Endothelial cell of umbilical vein (primary cell): ENCODE measurements at regions not wholly inside any gene's neighbourhood (a gene's known extent, or its start where the extent isn't known, plus 50 kb on each side); places are given as distances from the start of the nearest gene placed in this dataset.

Experiments
- BruUV-seq: library from RNA; stranded (reverse); fragments of 400-500 nt; replicated peaks from 2 replicates; lab custom pipeline; 2021; lab: Mats Ljungman, UMichigan
- CTCF ChIA-PET: fragments of 300-600, 350-600 bp; sonication (Branson Sonifier 250); formaldehyde crosslinking; loops from one replicate; lab custom pipeline; 2021; ENCODE audit warnings: antibody characterized with exemption, inconsistent platforms; lab: Charles Lee
- POLR2A ChIA-PET: fragments of 300-600, 350-600 bp; sonication (Branson Sonifier 250); formaldehyde crosslinking; loops from one replicate; lab custom pipeline; 2021; ENCODE audit warnings: antibody characterized with exemption, inconsistent platforms; lab: Charles Lee
- DNase-seq: peaks from one replicate; pipeline ENCODE4 v3.0.0-alpha.2; 2011; ENCODE audit warnings: low read depth, low spot score
- FAIRE-seq: peaks from 2 replicates; lab custom pipeline; 2011; peaks lifted over from hg19 to GRCh38; lab: Jason Lieb, UNC
- H2AFZ ChIP-seq: 2 replicates; pipeline ENCODE4 v1.6.0; 2012; ENCODE audit warnings: low read depth, low read length, control low read depth, inconsistent platforms
- H3K27ac ChIP-seq: 2 replicates; pipeline ENCODE4 v1.5.1; 2011; ENCODE audit warnings: low read depth, mild to moderate bottlenecking, control low read depth, low read length, moderate library complexity; ENCODE audit not compliant: insufficient read depth
- H3K27me3 ChIP-seq, 2 experiments: 2 replicates each; pipeline versions ENCODE4 v1.6.0 to v1.6.1; 2011; ENCODE audit warnings: low read length in 2 of 2, mixed read lengths in 1 of 2; ENCODE audit not compliant: control insufficient read depth in 2 of 2, insufficient read depth in 2 of 2
- H3K36me3 ChIP-seq, 2 experiments: 2 replicates in 1 of 2; 3 replicates in 1 of 2; pipeline ENCODE4 v1.5.1; 2011; ENCODE audit warnings: low read length in 2 of 2, mild to moderate bottlenecking in 1 of 2, moderate library complexity in 1 of 2; ENCODE audit not compliant: control insufficient read depth in 2 of 2, insufficient read depth in 2 of 2; ENCODE audit errors: extremely low read depth in 1 of 2
- H3K4me1 ChIP-seq: 3 replicates; pipeline ENCODE4 v1.5.1; 2011; ENCODE audit warnings: mild to moderate bottlenecking, low read length; ENCODE audit not compliant: control insufficient read depth, insufficient read depth; ENCODE audit errors: extremely low read depth
- H3K4me2 ChIP-seq: 2 replicates; pipeline ENCODE4 v1.6.1; 2011; ENCODE audit warnings: low read length, control low read depth, mixed read lengths; ENCODE audit not compliant: insufficient read depth
- H3K4me3 ChIP-seq, 3 experiments: fragments of 200-600 bp in 1 of 3; sonication (generic), shearing (Covaris generic) in 1 of 3; replicated peaks in 1 of 3; 2 replicates each; pipeline ENCODE4 v1.5.1; 2011 to 2016; ENCODE audit warnings: control low read depth in 3 of 3, low read length in 3 of 3, mild to moderate bottlenecking in 2 of 3, inconsistent platforms in 1 of 3, low read depth in 1 of 3, moderate library complexity in 1 of 3; ENCODE audit not compliant: insufficient read depth in 1 of 3
- H3K79me2 ChIP-seq: 2 replicates; pipeline ENCODE4 v1.6.0; 2012; ENCODE audit warnings: low read length, inconsistent platforms; ENCODE audit not compliant: control insufficient read depth, insufficient read depth
- H3K9ac ChIP-seq: replicated peaks from 2 replicates; pipeline ENCODE3; 2011; ENCODE audit warnings: low read length, control low read depth; ENCODE audit not compliant: insufficient read depth; ENCODE audit errors: extremely low read depth
- H3K9me1 ChIP-seq: replicated peaks from 3 replicates; pipeline ENCODE4 v1.6.0; 2011; ENCODE audit warnings: mild to moderate bottlenecking, low read length; ENCODE audit not compliant: control insufficient read depth, insufficient read depth; ENCODE audit errors: extremely low read depth
- H3K9me3 ChIP-seq: replicated peaks from 2 replicates; pipeline ENCODE4 v1.5.1; 2012; ENCODE audit warnings: low read length, inconsistent platforms; ENCODE audit not compliant: control insufficient read depth, insufficient read depth
- H4K20me1 ChIP-seq: replicated peaks from 2 replicates; pipeline ENCODE3; 2011; ENCODE audit warnings: mild to moderate bottlenecking, low read length; ENCODE audit not compliant: control insufficient read depth, insufficient read depth; ENCODE audit errors: extremely low read depth
- EZH2 ChIP-seq: IDR thresholded peaks from 2 replicates; pipeline ENCODE4 v1.6.1; 2012; ENCODE audit warnings: borderline replicate concordance, low read depth, mild to moderate bottlenecking, moderate library complexity, low read length, inconsistent platforms; ENCODE audit not compliant: severe bottlenecking
- FOS ChIP-seq: IDR thresholded peaks from 2 replicates; pipeline ENCODE4 v1.6.1; 2011; ENCODE audit warnings: mild to moderate bottlenecking, low read length, moderate library complexity, borderline replicate concordance; ENCODE audit not compliant: insufficient read depth
- GATA2 ChIP-seq: IDR thresholded peaks from 2 replicates; pipeline ENCODE4 v1.7.0; 2011; ENCODE audit warnings: low read depth, mild to moderate bottlenecking, moderate library complexity, mixed read lengths, low read length; ENCODE audit not compliant: insufficient read length, insufficient read depth
- JUN ChIP-seq: IDR thresholded peaks from 2 replicates; pipeline ENCODE4 v1.6.1; 2011; ENCODE audit warnings: borderline replicate concordance, low read depth; ENCODE audit not compliant: insufficient read length, insufficient read depth
- MAX ChIP-seq: IDR thresholded peaks from 2 replicates; pipeline ENCODE4 v1.6.1; 2011; ENCODE audit not compliant: insufficient read depth, insufficient read length
- MYC ChIP-seq: IDR thresholded peaks from one replicate; pipeline ENCODE4 v1.6.1; 2011; ENCODE audit warnings: mild to moderate bottlenecking, low read depth, low read length
- POLR2A ChIP-seq: IDR thresholded peaks from 2 replicates; pipeline ENCODE4 v1.6.1; 2012; ENCODE audit warnings: low read depth, mild to moderate bottlenecking, control low read depth, low read length
- POLR2AphosphoS5 ChIP-seq: IDR thresholded peaks from 2 replicates; pipeline ENCODE4 v1.6.1; 2012; ENCODE audit warnings: low read depth, mild to moderate bottlenecking, control low read depth, low read length, moderate library complexity; ENCODE audit not compliant: insufficient read depth
- dilution Hi-C: fragments of 300-500 bp; cut with MboI; formaldehyde crosslinking; loops from one replicate; pipeline ENCODE4 v1.15.0; 2019; ENCODE audit warnings: low sequenced_read_pairs; ENCODE audit not compliant: extremely low pct_ligation_motif_present
- intact Hi-C: fragments of 100-400 bp; cut with micrococcal nuclease; formaldehyde crosslinking; loops from one replicate; pipeline ENCODE4 v1.10.0; 2022
- TF ChIP-seq, protein P1 (sequence below), 2 donors: IDR thresholded peaks; 1 replicate in 1 of 2; 2 replicates in 1 of 2; pipeline ENCODE4 v1.5.1; 2011; ENCODE audit warnings: low read length in 2 of 2, mild to moderate bottlenecking in 2 of 2, moderate library complexity in 2 of 2, control low read depth in 1 of 2, inconsistent platforms in 1 of 2, low read depth in 1 of 2; ENCODE audit not compliant: insufficient read depth in 1 of 2; ENCODE audit errors: extremely low read depth in 1 of 2

DNA sequence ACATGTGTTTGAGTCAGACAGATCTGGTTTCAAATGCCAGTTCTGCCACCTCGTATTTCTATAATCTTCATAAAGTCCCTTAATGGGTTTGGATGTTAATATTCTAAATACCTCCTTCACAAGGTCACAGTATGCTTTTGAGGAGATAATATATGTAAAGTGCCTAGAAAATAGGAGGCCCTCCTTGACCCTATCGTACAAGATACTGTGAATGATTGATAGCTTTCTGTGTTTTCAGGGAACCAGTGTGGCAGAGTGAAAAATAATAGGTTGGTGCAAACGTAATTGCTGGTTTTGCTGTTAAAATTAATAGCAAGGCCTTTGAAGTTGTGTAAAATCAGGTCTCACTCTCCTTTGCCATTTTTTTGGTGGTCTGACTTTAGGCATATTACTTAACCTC is 77.5 kb upstream of the SCEL start:
- Histone ChIP-seq H2AFZ (no peak overlapping the region), H3K9me1 (no peaks in the 10 kb centered on the region), H3K27me3 (peaks cover 1 to 2% of the 10 kb centered on the region in 2 experiments), H3K9ac (no peak overlapping the region), H3K4me1 (no peaks in the 10 kb centered on the region), H3K27ac (no peak overlapping the region), H3K79me2 (no peaks in the 10 kb centered on the region), H3K4me2 (no peak overlapping the region), H3K36me3 (no peaks in the 10 kb centered on the region), H3K9me3 (no peaks in the 10 kb centered on the region), H3K4me3 (no peak overlapping the region), H4K20me1 (no peaks in the 10 kb centered on the region)
- CTCF ChIA-PET, result interaction anchor here (1.5 kb wide), 1 partner anchor 20 kb away, joined by 5 read pairs; no protein-coding TSS in a partner anchor
- intact Hi-C loops, result no loop called here
- TF ChIP-seq FOS, result no peak
- no peak for TF ChIP-seq JUN
- no peak for TF ChIP-seq MYC
- no peak for TF ChIP-seq GATA2
- no peak for TF ChIP-seq POLR2AphosphoS5
- no peak for TF ChIP-seq POLR2A
- TF ChIP-seq, protein P1, sequence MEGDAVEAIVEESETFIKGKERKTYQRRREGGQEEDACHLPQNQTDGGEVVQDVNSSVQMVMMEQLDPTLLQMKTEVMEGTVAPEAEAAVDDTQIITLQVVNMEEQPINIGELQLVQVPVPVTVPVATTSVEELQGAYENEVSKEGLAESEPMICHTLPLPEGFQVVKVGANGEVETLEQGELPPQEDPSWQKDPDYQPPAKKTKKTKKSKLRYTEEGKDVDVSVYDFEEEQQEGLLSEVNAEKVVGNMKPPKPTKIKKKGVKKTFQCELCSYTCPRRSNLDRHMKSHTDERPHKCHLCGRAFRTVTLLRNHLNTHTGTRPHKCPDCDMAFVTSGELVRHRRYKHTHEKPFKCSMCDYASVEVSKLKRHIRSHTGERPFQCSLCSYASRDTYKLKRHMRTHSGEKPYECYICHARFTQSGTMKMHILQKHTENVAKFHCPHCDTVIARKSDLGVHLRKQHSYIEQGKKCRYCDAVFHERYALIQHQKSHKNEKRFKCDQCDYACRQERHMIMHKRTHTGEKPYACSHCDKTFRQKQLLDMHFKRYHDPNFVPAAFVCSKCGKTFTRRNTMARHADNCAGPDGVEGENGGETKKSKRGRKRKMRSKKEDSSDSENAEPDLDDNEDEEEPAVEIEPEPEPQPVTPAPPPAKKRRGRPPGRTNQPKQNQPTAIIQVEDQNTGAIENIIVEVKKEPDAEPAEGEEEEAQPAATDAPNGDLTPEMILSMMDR (IDR thresholded peaks at IDR 0.05; ENCODE audit: extremely low read depth in 1 of 2, insufficient read depth in 1 of 2, low read depth in 1 of 2, low read length in 2 of 2), result no peak
- TF ChIP-seq EZH2, result no peak
- no peak for TF ChIP-seq MAX
- no TSS peak for BruUV-seq
- POLR2A ChIA-PET, result no interaction called here
- DNase-seq, result no peak
- no peak for FAIRE-seq
- dilution Hi-C loops, result no loop called here
